ENCODE measurements at regions not wholly inside any gene's neighbourhood (a gene's known extent, or its start where the extent isn't known, plus 50 kb on each side); places are given as distances from the start of the nearest gene placed in this dataset.
"Not testable (repeated sequence)": the region's sequence is repeated elsewhere in the genome, so short reads cannot be mapped to it uniquely, and the experiment has no call there.

GRCh38 chr14:80286744-80287143 is 75.4 kb upstream of the DIO2 start:
- DNase-seq, result not testable (repeated sequence)

- DNase-seq, result no peak
These were observed 67.2 kb upstream of the DIO2 start for GRCh38 chr14:80278293-80279023.

DNA sequence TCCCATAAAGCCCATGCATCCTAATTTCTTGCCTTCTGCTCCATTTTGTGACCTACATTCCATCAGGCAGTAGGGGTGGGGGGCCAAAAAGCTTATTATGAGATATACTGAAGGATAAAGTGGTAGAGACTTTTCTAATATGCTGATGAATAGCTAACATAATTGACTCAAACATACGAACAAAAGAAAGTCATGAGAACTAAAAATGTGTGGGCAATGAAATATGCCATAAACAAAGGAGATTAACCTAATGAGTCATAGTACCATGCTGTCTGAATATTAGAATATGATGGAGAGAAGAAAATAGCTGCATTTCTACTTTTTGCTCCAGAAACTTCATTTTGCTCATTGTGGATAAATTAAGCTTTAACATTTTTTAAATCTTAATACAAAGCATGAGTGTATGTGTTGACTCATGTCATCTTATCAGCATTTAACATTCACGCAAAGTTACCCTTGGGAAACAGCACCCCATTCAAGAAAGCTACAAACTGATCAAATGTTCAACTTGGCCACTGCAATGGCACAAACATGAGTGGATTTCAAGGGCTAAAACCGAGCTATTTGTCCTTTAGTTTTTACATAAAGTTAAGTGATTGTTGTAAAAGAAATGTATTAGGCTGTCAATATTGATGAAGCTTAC is 64.0 kb upstream of the DIO2 start:
- DNase-seq, result no peak

- DNase-seq, result not testable (repeated sequence)
These were observed 63.0 kb upstream of the DIO2 start for GRCh38 chr14:80274310-80274709.

DNA sequence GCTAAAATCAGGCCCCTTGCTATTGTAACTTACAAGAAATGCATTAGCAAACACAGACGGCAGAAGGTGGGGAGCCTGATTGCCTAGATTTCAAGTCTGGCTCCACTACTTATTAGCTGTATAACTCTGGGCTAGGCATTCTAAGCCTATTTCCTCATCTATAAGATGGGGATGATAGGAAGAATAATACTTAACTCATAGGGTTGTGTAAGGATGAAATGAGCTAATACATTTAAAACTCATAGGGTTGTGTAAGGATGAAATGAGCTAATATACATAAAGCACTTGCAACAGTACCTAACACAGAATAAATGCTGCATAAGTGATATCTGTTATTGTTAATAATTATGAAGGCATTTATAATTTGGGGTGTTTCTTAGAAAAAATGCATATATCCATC is 60.1 kb upstream of the DIO2 start:
- no peak for DNase-seq

- no peak for DNase-seq
These were observed 58.1 kb upstream of the DIO2 start for GRCh38 chr14:80269353-80269925.

DNA sequence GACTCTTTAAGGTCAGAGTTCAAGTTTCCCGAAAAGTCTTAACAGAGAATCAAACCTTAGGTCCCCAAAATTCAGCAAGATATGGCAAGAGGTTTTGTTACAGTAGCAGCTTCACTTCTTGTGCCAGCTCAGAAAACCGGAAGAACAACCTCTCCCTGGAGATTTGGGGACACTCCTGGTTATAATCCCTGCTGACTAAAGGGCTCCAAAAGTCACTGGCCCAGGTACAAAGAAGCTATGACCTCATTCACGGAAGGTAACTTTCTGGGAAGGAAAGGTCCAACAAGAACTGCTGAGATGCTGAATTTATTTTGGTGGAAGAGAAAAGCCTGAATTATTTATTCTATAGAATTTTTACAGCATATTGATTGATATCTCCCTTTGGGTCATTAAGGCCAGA is 55.6 kb upstream of the DIO2 start:
- no peak for DNase-seq

DNA sequence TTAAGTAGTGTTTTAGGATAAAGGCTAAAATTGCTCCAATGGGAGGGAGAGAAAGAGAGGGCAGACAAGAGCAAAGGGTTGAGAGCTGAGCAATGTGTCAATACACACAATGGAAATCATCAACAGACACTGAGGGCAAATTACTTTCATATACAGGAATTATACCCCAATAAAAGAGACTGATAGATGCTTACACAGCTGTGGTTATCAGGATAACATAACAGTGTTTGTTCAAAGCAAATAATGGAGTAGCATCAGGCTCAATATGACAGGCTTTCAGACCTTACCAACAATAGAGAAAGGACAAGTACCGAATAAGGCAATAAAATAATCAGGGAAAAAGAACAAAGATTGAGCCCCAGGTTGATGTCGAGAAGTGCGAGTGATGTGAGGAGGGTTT is 53.4 kb upstream of the DIO2 start:
- DNase-seq, result no peak

All from NCI-H446 (cell line).